Lower leg skin (tissue), 4 donors: ENCODE measurements at regions not wholly inside any gene's neighbourhood (a gene's known extent, or its start where the extent isn't known, plus 50 kb on each side); places are given as distances from the start of the nearest gene placed in this dataset.
"Not testable (repeated sequence)": the region's sequence is repeated elsewhere in the genome, so short reads cannot be mapped to it uniquely, and the experiment has no call there.

ENCODE experiments used
- DNase-seq, 2 donors: peaks; one replicate each; pipeline ENCODE4 v3.0.0-alpha.2; 2019; ENCODE audit warnings: low spot score in 2 of 2
- H3K4me3 ChIP-seq: fragments of 200-600 bp; sonication (generic); 2 replicates; pipeline ENCODE4 v1.5.1; 2017; ENCODE audit warnings: mild to moderate bottlenecking, low read depth; ENCODE audit not compliant: poor library complexity, severe bottlenecking
- POLR2A ChIP-seq, 2 donors: fragments of 450-650 bp; IDR thresholded peaks; one replicate each; pipeline ENCODE4 v1.6.1; 2016 to 2017; ENCODE audit warnings: antibody characterized with exemption in 2 of 2, mild to moderate bottlenecking in 1 of 2, moderate library complexity in 1 of 2
- WGBS, 2 donors: methylation state at CpG; one replicate each; pipeline ENCODE4 v1.1.5; 2018; 5-methylcytosine and 5-hydroxymethylcytosine counted together
- intact Hi-C: fragments of 100-400 bp; cut with DNase I; formaldehyde crosslinking; loops from one replicate; pipeline ENCODE4 v1.15.0; 2023; ENCODE audit warnings: low total_unique reads
- TF ChIP-seq, protein P1 (sequence below), 3 donors: fragments of 450-650 bp; IDR thresholded peaks; one replicate each; pipeline ENCODE4 v1.5.1; 2016; ENCODE audit warnings: antibody characterized with exemption in 3 of 3, mild to moderate bottlenecking in 3 of 3, moderate library complexity in 2 of 3

DNA sequence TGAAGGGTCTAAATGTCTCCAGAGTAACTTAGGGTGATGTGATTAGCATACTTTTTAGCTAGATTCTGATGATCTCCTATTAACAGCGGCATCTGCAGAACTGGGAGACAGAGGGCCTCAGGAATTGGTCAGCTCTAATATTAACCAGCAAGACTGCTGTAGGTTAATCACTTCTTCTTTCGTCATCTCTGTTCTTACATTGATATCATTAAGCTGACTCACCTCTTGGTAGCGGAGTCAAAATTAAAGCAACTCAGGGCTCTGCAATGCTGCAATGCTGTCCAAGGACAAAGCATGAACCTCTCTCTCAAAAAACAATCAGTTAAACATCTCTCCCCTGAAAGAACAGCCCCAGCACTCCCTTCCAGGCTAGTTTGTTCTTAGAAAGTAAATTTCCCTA is 57.5 kb upstream of the TRA2B start:
- TF ChIP-seq POLR2A (IDR thresholded peaks at IDR 0.05) = no peak
- TF ChIP-seq, protein P1, sequence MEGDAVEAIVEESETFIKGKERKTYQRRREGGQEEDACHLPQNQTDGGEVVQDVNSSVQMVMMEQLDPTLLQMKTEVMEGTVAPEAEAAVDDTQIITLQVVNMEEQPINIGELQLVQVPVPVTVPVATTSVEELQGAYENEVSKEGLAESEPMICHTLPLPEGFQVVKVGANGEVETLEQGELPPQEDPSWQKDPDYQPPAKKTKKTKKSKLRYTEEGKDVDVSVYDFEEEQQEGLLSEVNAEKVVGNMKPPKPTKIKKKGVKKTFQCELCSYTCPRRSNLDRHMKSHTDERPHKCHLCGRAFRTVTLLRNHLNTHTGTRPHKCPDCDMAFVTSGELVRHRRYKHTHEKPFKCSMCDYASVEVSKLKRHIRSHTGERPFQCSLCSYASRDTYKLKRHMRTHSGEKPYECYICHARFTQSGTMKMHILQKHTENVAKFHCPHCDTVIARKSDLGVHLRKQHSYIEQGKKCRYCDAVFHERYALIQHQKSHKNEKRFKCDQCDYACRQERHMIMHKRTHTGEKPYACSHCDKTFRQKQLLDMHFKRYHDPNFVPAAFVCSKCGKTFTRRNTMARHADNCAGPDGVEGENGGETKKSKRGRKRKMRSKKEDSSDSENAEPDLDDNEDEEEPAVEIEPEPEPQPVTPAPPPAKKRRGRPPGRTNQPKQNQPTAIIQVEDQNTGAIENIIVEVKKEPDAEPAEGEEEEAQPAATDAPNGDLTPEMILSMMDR (IDR thresholded peaks at IDR 0.05) = no peak
- H3K4me3 ChIP-seq = no peak overlapping the region
- intact Hi-C loops = no loop called here
- no peak for DNase-seq
- 78 to 87% methylated on average over 3 of the region's 3 CpGs for WGBS, 2 donors

- peak; percentile 49 to 84 for DNase-seq
- no peak for TF ChIP-seq POLR2A (IDR thresholded peaks at IDR 0.05)
- TF ChIP-seq, protein P1 (IDR thresholded peaks at IDR 0.05) = no peak
- no peak overlapping the region for H3K4me3 ChIP-seq
- intact Hi-C loops = no loop called here
- WGBS, 2 donors = 52 to 53% methylated on average over 9 of the region's 9 CpGs
Measured at GRCh38 chr3:185992831-185993374, 55.1 kb upstream of the TRA2B start.

DNA sequence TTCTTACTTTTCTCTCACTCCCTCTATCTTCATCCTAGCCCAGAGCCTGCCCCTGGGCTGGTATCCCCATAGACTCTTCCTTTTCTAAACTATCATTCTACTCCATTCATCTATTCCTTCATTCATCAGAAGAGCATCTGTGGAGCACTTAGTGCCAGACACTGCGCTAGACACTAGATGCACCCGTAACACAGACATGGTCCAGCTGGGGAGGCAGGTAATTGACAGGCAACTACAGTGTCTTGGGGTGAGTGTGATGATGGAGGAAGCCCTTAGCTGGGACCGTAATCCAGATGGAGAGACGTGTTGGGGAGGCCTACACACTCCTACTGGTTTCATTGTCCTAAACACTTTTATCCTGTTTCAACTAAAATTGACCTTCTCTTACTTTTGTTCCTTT is 53.2 kb upstream of the TRA2B start:
- H3K4me3 ChIP-seq, intact Hi-C loops, DNase-seq: not testable (repeated sequence)
- 94 to 99% methylated on average over 4 of the region's 4 CpGs for WGBS, 2 donors

GRCh38 chr3:185989511-185989910 is 51.7 kb upstream of the TRA2B start:
- TF ChIP-seq, protein P1 (IDR thresholded peaks at IDR 0.05) = no peak
- no peak for TF ChIP-seq POLR2A (IDR thresholded peaks at IDR 0.05)
- H3K4me3 ChIP-seq = no peak overlapping the region
- 82 to 86% methylated on average over 3 of the region's 3 CpGs for WGBS, 2 donors
- DNase-seq = peak in 1 of 2 donors; percentile 36
- intact Hi-C loops = loop anchor here (5.0 kb wide), 1 partner anchor 553 kb away; the partner anchor contains the start of gene CRYGS

GRCh38 chr3:185988816-185989175 is 51.0 kb upstream of the TRA2B start:
- intact Hi-C loops = loop anchor here (5.0 kb wide), 1 partner anchor 554 kb away; the partner anchor contains the start of gene CRYGS
- H3K4me3 ChIP-seq = no peak overlapping the region
- peak in 1 of 2 donors; percentile 58 for DNase-seq
- 70 to 86% methylated on average over 3 of the region's 3 CpGs for WGBS, 2 donors
- TF ChIP-seq POLR2A (IDR thresholded peaks at IDR 0.05) = no peak
- TF ChIP-seq, protein P1 (IDR thresholded peaks at IDR 0.05) = no peak

GRCh38 chr3:185988080-185988815 is 50.4 kb upstream of the TRA2B start:
- H3K4me3 ChIP-seq = no peak overlapping the region
- TF ChIP-seq POLR2A (IDR thresholded peaks at IDR 0.05) = no peak
- TF ChIP-seq, protein P1 (IDR thresholded peaks at IDR 0.05) = no peak
- intact Hi-C loops = loop anchor here (5.0 kb wide), 1 partner anchor 554 kb away; the partner anchor contains the start of gene CRYGS
- 76 to 80% methylated on average over 3 of the region's 3 CpGs for WGBS, 2 donors
- DNase-seq = peak in 1 of 2 donors; percentile 26
